ENCODE measurements at regions not wholly inside any gene's neighbourhood (a gene's known extent, or its start where the extent isn't known, plus 50 kb on each side); places are given as distances from the start of the nearest gene placed in this dataset.

GRCh38 chr6:166739117-166739975, 112.3 kb upstream of the RPS6KA2 start:
- Mint-ChIP-seq H3K27ac (peak overlapping the region; percentile 64), H3K4me3 (no peak overlapping the region), H3K9me3 (no peaks in the 10 kb centered on the region), H3K36me3 (no peaks in the 10 kb centered on the region), H3K4me1 (peaks cover 30% of the 10 kb centered on the region), H3K27me3 (ENCODE audit: low read depth) (no peaks in the 10 kb centered on the region)
- TF ChIP-seq, protein P1, sequence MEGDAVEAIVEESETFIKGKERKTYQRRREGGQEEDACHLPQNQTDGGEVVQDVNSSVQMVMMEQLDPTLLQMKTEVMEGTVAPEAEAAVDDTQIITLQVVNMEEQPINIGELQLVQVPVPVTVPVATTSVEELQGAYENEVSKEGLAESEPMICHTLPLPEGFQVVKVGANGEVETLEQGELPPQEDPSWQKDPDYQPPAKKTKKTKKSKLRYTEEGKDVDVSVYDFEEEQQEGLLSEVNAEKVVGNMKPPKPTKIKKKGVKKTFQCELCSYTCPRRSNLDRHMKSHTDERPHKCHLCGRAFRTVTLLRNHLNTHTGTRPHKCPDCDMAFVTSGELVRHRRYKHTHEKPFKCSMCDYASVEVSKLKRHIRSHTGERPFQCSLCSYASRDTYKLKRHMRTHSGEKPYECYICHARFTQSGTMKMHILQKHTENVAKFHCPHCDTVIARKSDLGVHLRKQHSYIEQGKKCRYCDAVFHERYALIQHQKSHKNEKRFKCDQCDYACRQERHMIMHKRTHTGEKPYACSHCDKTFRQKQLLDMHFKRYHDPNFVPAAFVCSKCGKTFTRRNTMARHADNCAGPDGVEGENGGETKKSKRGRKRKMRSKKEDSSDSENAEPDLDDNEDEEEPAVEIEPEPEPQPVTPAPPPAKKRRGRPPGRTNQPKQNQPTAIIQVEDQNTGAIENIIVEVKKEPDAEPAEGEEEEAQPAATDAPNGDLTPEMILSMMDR (IDR thresholded peaks at IDR 0.05; ENCODE audit: unreplicated experiment) = no peak
- no peak for DNase-seq (ENCODE audit: low spot score in 2 of 2, unreplicated experiment in 2 of 2)

DNA sequence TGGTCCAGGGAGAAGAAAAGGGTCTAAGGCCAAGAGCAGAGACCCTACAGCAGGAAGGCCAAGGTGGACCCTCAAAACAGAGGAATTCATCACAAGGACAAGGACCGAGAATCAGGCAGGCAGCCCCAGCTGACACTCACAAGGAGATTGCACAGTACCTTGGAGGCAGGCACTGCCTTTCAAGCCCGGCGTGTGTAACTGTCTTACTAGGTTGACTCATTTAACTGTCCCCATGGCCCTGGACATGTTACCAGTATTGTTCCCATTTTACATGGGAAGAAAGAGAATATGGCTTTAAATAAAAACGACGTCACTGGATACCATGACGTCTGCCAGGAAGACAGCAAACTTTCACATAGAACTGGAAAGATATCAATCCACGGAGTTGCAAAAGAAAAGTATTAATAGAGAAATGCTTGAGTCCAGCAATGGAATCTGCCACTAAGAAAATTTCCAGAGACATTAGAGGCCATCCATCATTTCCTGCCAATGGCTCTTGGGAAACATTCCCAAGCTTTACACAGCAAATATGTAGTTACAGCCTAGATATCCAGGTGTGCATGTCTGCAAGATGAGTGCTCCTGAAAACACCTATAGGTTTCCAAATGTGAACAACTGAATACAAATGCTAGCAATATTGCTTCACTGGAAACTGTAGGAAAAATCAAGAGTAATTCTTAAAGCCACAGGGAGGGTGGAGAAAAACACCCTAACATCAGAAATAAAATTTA, 111.5 kb upstream of the RPS6KA2 start:
- Mint-ChIP-seq H3K9me3 (no peaks in the 10 kb centered on the region), H3K27ac (no peak overlapping the region), H3K27me3 (ENCODE audit: low read depth) (no peaks in the 10 kb centered on the region), H3K4me3 (no peak overlapping the region), H3K4me1 (peaks cover 25% of the 10 kb centered on the region), H3K36me3 (no peaks in the 10 kb centered on the region)
- no peak for DNase-seq (ENCODE audit: low spot score in 2 of 2, unreplicated experiment in 2 of 2)
- TF ChIP-seq, protein P1 (IDR thresholded peaks at IDR 0.05; ENCODE audit: unreplicated experiment) = no peak

GRCh38 chr6:166737261-166737660, 110.2 kb upstream of the RPS6KA2 start:
- peaks cover 18% of the 10 kb centered on the region for H3K4me1 Mint-ChIP-seq
- H3K27ac Mint-ChIP-seq = no peak overlapping the region
- no peak overlapping the region for H3K4me3 Mint-ChIP-seq
- DNase-seq (ENCODE audit: low spot score in 2 of 2, unreplicated experiment in 2 of 2) = no peak
- no peaks in the 10 kb centered on the region for H3K27me3 Mint-ChIP-seq (ENCODE audit: low read depth)
- no peaks in the 10 kb centered on the region for H3K36me3 Mint-ChIP-seq
- no peaks in the 10 kb centered on the region for H3K9me3 Mint-ChIP-seq
- TF ChIP-seq, protein P1 (IDR thresholded peaks at IDR 0.05; ENCODE audit: unreplicated experiment) = no peak

DNA sequence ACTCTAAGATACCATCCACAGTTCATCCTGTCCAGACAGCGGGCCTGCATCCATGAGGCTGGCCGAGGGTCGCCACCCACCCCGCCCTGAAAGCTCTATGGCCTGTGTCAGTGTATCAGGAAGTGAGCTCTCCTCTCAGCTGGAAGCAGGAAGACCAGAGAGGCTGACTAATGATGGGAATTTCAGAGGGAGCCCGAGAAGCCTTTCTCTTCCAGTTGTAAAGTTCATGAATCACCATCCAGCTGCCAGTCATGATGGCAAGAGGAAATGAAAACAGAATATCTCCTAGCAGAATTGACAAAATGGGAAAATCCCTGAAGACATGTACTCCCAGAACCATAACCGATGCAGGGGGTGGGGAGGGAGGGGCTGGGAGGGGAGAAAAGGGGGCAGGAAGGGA, 109.6 kb upstream of the RPS6KA2 start:
- H3K9me3 Mint-ChIP-seq = no peaks in the 10 kb centered on the region
- no peak for DNase-seq (ENCODE audit: low spot score in 2 of 2, unreplicated experiment in 2 of 2)
- H3K4me3 Mint-ChIP-seq = no peak overlapping the region
- H3K4me1 Mint-ChIP-seq = peaks cover 18% of the 10 kb centered on the region
- no peaks in the 10 kb centered on the region for H3K27me3 Mint-ChIP-seq (ENCODE audit: low read depth)
- H3K36me3 Mint-ChIP-seq = no peaks in the 10 kb centered on the region
- TF ChIP-seq, protein P1 (IDR thresholded peaks at IDR 0.05; ENCODE audit: unreplicated experiment) = no peak
- H3K27ac Mint-ChIP-seq = no peak overlapping the region

DNA sequence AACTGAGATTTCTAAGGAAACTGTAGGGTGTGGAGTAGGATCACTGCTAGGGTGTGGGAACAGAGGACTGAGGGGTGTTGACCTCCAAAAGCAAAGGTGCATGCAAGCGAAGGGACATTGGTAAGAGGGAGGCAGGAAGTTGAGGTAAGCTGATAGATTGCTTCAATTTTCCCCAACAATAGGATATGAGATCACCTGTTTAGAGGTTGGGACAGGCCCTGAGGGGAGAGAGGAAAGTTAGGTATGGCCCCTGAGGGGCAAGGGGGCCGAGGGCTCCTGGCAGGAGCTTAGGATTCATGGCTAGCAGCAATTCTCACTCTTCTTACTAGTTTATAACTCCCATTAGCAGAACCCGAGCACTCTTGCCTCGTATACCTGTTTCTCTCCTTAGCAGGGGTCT, 106.8 kb upstream of the RPS6KA2 start:
- H3K36me3 Mint-ChIP-seq = no peaks in the 10 kb centered on the region
- TF ChIP-seq, protein P1 (IDR thresholded peaks at IDR 0.05; ENCODE audit: unreplicated experiment) = no peak
- H3K27ac Mint-ChIP-seq = no peak overlapping the region
- no peaks in the 10 kb centered on the region for H3K9me3 Mint-ChIP-seq
- peaks cover 19% of the 10 kb centered on the region for H3K4me1 Mint-ChIP-seq
- H3K27me3 Mint-ChIP-seq (ENCODE audit: low read depth) = no peaks in the 10 kb centered on the region
- H3K4me3 Mint-ChIP-seq = no peak overlapping the region
- no peak for DNase-seq (ENCODE audit: low spot score in 2 of 2, unreplicated experiment in 2 of 2)

Data from mesothelial cell of epicardium (in vitro differentiated cells).